ENCODE measurements at regions not wholly inside any gene's neighbourhood (a gene's known extent, or its start where the extent isn't known, plus 50 kb on each side); places are given as distances from the start of the nearest gene placed in this dataset.

DNA sequence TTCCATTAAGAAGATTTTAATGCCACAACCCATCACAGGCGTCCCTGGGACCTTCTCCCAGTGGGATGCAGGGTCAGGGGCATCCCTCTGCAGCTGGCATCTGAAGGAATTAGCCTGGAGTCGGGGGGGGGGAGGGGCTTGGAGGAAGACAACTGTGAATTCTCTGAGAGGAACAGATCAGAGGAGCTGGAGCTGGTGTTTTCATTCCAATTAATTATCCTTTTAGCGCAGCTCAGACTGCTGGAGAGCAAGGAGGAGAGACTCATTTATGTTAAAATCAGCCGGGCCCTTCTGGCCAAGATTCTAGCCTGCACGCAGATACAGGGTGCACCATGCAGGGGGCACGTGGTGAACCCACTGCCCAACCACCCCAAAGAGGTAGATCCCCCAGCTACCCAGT, 116.2 kb downstream of the CHST1 start:
- H3K27me3 ChIP-seq, result no peaks in the 10 kb centered on the region
- WGBS, 2 donors (ENCODE audit: low coverage in 1 of 2), result 53% methylated on average over 6 of the region's 6 CpGs; no CpG with 5 or more reads in 1 of the 2 donors
- H3K9me3 ChIP-seq, result no peaks in the 10 kb centered on the region
- H3K4me1 ChIP-seq, result no peaks in the 10 kb centered on the region
- no peak for TF ChIP-seq POLR2A (IDR thresholded peaks at IDR 0.05)
- no peak overlapping the region for H3K27ac ChIP-seq
- in situ Hi-C loops (cut with MboI; ENCODE audit: low pct_ligation_motif_present in 1 of 4, low pct_unique_long_range_greater_than_20kb in 1 of 4, low sequenced_read_pairs in 3 of 4), result no loop called here
- intact Hi-C loops (cut with DNase I; ENCODE audit: low total_unique reads), result no loop called here
- H3K36me3 ChIP-seq, result no peaks in the 10 kb centered on the region
- no peak overlapping the region for H3K4me3 ChIP-seq
- no peak for DNase-seq

DNA sequence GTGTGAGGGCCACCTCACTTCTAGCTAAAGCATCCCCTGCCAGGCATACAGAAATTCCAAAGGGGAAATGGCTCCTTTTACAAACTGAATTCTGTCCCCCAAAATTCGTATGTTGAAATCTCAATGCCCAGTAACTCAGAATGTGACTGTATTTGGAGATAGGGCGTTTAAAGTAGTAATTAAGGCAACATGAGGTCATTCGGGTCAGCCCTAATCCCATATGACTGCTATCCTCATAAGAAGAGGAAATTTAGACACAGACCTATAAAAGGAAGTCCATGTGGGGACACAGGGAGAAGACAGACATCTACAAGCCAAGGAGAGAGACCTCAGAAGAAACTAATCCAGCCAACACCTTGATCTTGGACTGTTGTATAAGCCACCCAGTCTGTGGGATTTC, 119.1 kb downstream of the CHST1 start:
- H3K4me3 ChIP-seq, result no peak overlapping the region
- H3K36me3 ChIP-seq, result no peaks in the 10 kb centered on the region
- DNase-seq, result no peak
- 41 to 54% methylated on average over 3 of the region's 3 CpGs for WGBS, 2 donors (ENCODE audit: low coverage in 1 of 2)
- no peak overlapping the region for H3K27ac ChIP-seq
- intact Hi-C loops (cut with DNase I; ENCODE audit: low total_unique reads) (no loop called here), in situ Hi-C loops (cut with MboI; ENCODE audit: low pct_ligation_motif_present in 1 of 4, low pct_unique_long_range_greater_than_20kb in 1 of 4, low sequenced_read_pairs in 3 of 4) (no loop called here)
- H3K4me1 ChIP-seq, result no peaks in the 10 kb centered on the region
- no peaks in the 10 kb centered on the region for H3K27me3 ChIP-seq
- TF ChIP-seq, protein P1, sequence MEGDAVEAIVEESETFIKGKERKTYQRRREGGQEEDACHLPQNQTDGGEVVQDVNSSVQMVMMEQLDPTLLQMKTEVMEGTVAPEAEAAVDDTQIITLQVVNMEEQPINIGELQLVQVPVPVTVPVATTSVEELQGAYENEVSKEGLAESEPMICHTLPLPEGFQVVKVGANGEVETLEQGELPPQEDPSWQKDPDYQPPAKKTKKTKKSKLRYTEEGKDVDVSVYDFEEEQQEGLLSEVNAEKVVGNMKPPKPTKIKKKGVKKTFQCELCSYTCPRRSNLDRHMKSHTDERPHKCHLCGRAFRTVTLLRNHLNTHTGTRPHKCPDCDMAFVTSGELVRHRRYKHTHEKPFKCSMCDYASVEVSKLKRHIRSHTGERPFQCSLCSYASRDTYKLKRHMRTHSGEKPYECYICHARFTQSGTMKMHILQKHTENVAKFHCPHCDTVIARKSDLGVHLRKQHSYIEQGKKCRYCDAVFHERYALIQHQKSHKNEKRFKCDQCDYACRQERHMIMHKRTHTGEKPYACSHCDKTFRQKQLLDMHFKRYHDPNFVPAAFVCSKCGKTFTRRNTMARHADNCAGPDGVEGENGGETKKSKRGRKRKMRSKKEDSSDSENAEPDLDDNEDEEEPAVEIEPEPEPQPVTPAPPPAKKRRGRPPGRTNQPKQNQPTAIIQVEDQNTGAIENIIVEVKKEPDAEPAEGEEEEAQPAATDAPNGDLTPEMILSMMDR (IDR thresholded peaks at IDR 0.05), result no peak
- TF ChIP-seq EP300 (IDR thresholded peaks at IDR 0.05; ENCODE audit: low read depth) (no peak), POLR2AphosphoS5 (IDR thresholded peaks at IDR 0.05) (no peak), POLR2A (IDR thresholded peaks at IDR 0.05) (no peak)
- no peaks in the 10 kb centered on the region for H3K9me3 ChIP-seq

DNA sequence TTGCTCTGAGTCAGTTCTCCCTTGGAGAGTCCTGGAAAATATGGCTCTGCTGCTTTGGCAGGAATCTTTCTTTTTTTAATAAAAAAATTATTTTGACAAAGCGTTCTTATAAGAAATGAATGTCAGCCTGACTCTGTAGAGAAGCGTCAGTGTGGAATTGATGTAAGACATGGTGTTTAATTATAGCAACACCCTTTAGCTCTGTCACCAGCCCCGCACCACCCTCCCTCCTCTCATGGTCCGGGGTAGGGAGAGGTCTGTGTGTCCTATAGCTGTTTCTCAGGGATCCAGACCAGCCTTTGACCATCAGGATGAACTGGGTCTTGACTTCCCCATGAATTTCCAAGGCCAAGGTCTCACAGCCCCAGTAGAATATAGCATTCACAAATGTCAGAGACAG, 120.6 kb downstream of the CHST1 start:
- Histone ChIP-seq H3K4me1 (no peaks in the 10 kb centered on the region), H3K36me3 (no peaks in the 10 kb centered on the region), H3K27ac (no peak overlapping the region), H3K4me3 (no peak overlapping the region), H3K27me3 (no peaks in the 10 kb centered on the region), H3K9me3 (no peaks in the 10 kb centered on the region)
- in situ Hi-C loops (cut with MboI; ENCODE audit: low pct_ligation_motif_present in 1 of 4, low pct_unique_long_range_greater_than_20kb in 1 of 4, low sequenced_read_pairs in 3 of 4), result no loop called here
- WGBS, 2 donors (ENCODE audit: low coverage in 1 of 2), result 80% methylated on average over 4 of the region's 4 CpGs; no CpG with 5 or more reads in 1 of the 2 donors
- TF ChIP-seq POLR2A (IDR thresholded peaks at IDR 0.05) (no peak), POLR2AphosphoS5 (IDR thresholded peaks at IDR 0.05) (no peak), EP300 (IDR thresholded peaks at IDR 0.05; ENCODE audit: low read depth) (no peak)
- TF ChIP-seq, protein P1 (IDR thresholded peaks at IDR 0.05), result no peak
- intact Hi-C loops (cut with DNase I; ENCODE audit: low total_unique reads), result no loop called here
- DNase-seq, result no peak

DNA sequence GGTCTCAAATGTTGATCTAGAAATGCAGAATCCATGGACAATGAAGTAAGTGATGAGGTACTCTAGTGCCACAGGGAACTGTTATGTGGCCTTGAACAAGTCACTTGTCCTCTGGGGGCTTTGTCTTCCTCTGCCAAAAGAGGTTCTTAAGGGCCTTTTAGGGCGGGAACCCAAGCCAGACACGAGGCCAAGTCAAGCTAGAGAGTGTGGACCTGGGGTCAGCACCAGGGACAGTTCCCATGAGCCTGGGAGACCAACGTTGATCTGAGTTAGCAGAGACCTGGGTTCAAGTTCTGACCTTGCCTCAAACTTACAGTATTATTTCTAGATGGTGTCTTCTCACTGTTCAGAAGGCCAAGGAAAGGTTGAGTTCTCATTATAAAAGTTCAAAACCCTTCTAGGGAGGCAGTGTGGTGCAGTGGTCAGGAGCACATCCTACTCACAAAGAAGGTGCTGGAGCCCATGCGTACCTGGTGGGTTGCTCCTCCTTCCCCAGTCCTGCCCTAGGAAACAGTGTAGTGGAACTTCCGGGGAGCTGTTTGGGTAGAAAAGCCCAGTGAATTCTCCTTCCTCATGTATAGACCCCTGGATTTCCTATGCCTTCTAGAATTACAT, 121.5 kb downstream of the CHST1 start:
- no peak for DNase-seq
- in situ Hi-C loops (cut with MboI; ENCODE audit: low pct_ligation_motif_present in 1 of 4, low pct_unique_long_range_greater_than_20kb in 1 of 4, low sequenced_read_pairs in 3 of 4) (no loop called here), intact Hi-C loops (cut with DNase I; ENCODE audit: low total_unique reads) (no loop called here)
- Histone ChIP-seq H3K27ac (no peak overlapping the region), H3K9me3 (no peaks in the 10 kb centered on the region), H3K4me3 (no peak overlapping the region), H3K36me3 (no peaks in the 10 kb centered on the region), H3K27me3 (no peaks in the 10 kb centered on the region), H3K4me1 (no peaks in the 10 kb centered on the region)
- WGBS, 2 donors (ENCODE audit: low coverage in 1 of 2), result 42% methylated on average over 5 of the region's 5 CpGs; no CpG with 5 or more reads in 1 of the 2 donors
- TF ChIP-seq EP300 (IDR thresholded peaks at IDR 0.05; ENCODE audit: low read depth), result no peak
- no peak for TF ChIP-seq POLR2AphosphoS5 (IDR thresholded peaks at IDR 0.05)
- no peak for TF ChIP-seq POLR2A (IDR thresholded peaks at IDR 0.05)
- TF ChIP-seq, protein P1 (IDR thresholded peaks at IDR 0.05), result no peak

DNA sequence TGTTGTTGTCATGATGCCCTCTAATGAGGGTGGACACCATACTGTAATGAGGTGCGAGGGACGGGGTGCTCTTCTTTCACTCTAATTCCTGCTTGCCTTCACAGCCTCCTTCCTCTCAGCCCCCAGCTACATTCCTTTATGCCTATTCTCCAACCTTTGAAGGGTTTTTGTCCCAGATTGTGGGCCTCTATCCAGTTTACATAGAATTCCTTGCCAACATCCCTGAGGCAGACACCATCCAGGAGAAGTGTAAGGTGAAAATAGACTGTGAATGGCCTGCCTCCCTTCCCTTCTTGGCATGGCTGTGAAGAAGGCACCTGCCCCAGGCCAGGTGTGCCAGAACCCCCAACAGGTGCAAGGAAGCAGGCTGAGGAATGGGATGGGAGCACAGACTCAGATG, 122.3 kb downstream of the CHST1 start:
- no peak for DNase-seq
- TF ChIP-seq POLR2A (IDR thresholded peaks at IDR 0.05) (no peak), POLR2AphosphoS5 (IDR thresholded peaks at IDR 0.05) (no peak), EP300 (IDR thresholded peaks at IDR 0.05; ENCODE audit: low read depth) (no peak)
- TF ChIP-seq, protein P1 (IDR thresholded peaks at IDR 0.05), result no peak
- WGBS, 2 donors (ENCODE audit: low coverage in 1 of 2), result 55 to 76% methylated on average over 2 of the region's 2 CpGs
- Histone ChIP-seq H3K4me3 (no peak overlapping the region), H3K9me3 (no peaks in the 10 kb centered on the region), H3K4me1 (no peaks in the 10 kb centered on the region), H3K36me3 (no peaks in the 10 kb centered on the region), H3K27ac (no peak overlapping the region), H3K27me3 (no peaks in the 10 kb centered on the region)
- in situ Hi-C loops (cut with MboI; ENCODE audit: low pct_ligation_motif_present in 1 of 4, low pct_unique_long_range_greater_than_20kb in 1 of 4, low sequenced_read_pairs in 3 of 4) (no loop called here), intact Hi-C loops (cut with DNase I; ENCODE audit: low total_unique reads) (no loop called here)
